ENCODE measurements at regions not wholly inside any gene's neighbourhood (a gene's known extent, or its start where the extent isn't known, plus 50 kb on each side); places are given as distances from the start of the nearest gene placed in this dataset.

DNA sequence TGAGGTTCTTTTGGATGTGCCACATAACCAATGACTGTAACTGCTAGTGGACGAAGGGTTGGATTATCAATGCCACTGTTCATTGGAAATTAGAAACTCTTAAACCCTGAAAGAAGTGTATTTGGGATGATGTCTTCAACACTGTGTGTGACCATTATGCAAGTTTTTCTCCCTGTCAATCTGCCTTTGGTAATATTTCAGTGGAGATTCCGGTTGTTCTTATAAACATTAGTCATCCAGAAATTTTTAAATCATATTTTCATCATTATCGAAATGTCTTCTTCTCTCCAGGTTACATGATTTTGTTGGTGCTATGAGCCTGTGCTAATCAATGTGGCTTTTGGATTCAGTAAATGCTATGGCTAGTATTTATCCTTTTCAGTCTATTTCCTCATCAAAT lies 61.7 kb upstream of the KLF6 start:
- TF ChIP-seq EZH2phosphoT487 (IDR thresholded peaks at IDR 0.05; ENCODE audit: insufficient read depth, low read depth) (no peak), EZH2 (IDR thresholded peaks at IDR 0.05; ENCODE audit: insufficient read depth, poor library complexity, severe bottlenecking) (no peak)
